PC-3 (cell line): ENCODE measurements at regions not wholly inside any gene's neighbourhood (a gene's known extent, or its start where the extent isn't known, plus 50 kb on each side); places are given as distances from the start of the nearest gene placed in this dataset.

ENCODE experiments used
- CTCF ChIP-seq: fragments of 300-600 bp; sonication (generic); conservative IDR thresholded peaks from 2 replicates; pipeline ENCODE4 v1.5.1; 2017; ENCODE audit warnings: antibody characterized with exemption, low read depth, mild to moderate bottlenecking, low read length
- EZH2 ChIP-seq: fragments of 300-600 bp; sonication (generic); IDR thresholded peaks from one replicate; pipeline ENCODE4 v1.6.1; 2017; ENCODE audit warnings: antibody characterized with exemption, mild to moderate bottlenecking, low read length; ENCODE audit not compliant: unreplicated experiment
- EZH2phosphoT487 ChIP-seq: fragments of 300-600 bp; sonication (generic); IDR thresholded peaks from 2 replicates; pipeline ENCODE4 v1.6.1; 2018; ENCODE audit warnings: mild to moderate bottlenecking, antibody characterized with exemption, low read length, borderline replicate concordance

GRCh38 chr14:95006479-95006878 lies 150.8 kb downstream of the DICER1 start:
- TF ChIP-seq CTCF = no peak
- no peak for TF ChIP-seq EZH2
- TF ChIP-seq EZH2phosphoT487 = no peak
